NCI-H345 (cell line): ENCODE measurements at regions not wholly inside any gene's neighbourhood (a gene's known extent, or its start where the extent isn't known, plus 50 kb on each side); places are given as distances from the start of the nearest gene placed in this dataset.
"Not testable (repeated sequence)": the region's sequence is repeated elsewhere in the genome, so short reads cannot be mapped to it uniquely, and the experiment has no call there.

Experiments
- DNase-seq: peaks from one replicate; lab custom pipeline; 2025; lab: John Stamatoyannopoulos, UW

GRCh38 chr1:47522935-47523834, 85.3 kb downstream of the FOXD2 start:
- peak; percentile 43 for DNase-seq

- peak; percentile 66 for DNase-seq
Observed at GRCh38 chr1:47523835-47524215, 86.0 kb downstream of the FOXD2 start.

GRCh38 chr1:47524272-47524671, 86.4 kb downstream of the FOXD2 start:
- no peak for DNase-seq

- peak; percentile 28 for DNase-seq
Observed at GRCh38 chr1:47527653-47528272, 89.9 kb downstream of the FOXD2 start.

GRCh38 chr1:47529520-47530098, 91.8 kb downstream of the FOXD2 start:
- no peak for DNase-seq

GRCh38 chr1:47532921-47533792, 95.3 kb downstream of the FOXD2 start:
- peak; percentile 67 for DNase-seq

- peak; percentile 64 for DNase-seq
Observed at GRCh38 chr1:47533793-47534328, 96.0 kb downstream of the FOXD2 start.

GRCh38 chr1:47534436-47534835, 96.6 kb downstream of the FOXD2 start:
- DNase-seq = no peak

GRCh38 chr1:47536646-47537118, 98.8 kb downstream of the FOXD2 start:
- DNase-seq = no peak

GRCh38 chr1:47537268-47537667, 99.4 kb downstream of the FOXD2 start:
- DNase-seq = no peak

- no peak for DNase-seq
Observed at GRCh38 chr1:47537966-47538365, 100.1 kb downstream of the FOXD2 start.

- not testable (repeated sequence) for DNase-seq
Observed at GRCh38 chr1:47538530-47538929, 100.7 kb downstream of the FOXD2 start.

GRCh38 chr1:47541705-47542104, 103.9 kb downstream of the FOXD2 start:
- not testable (repeated sequence) for DNase-seq

- not testable (repeated sequence) for DNase-seq
Observed at GRCh38 chr1:47543089-47543488, 105.2 kb downstream of the FOXD2 start.

GRCh38 chr1:47545912-47546483, 108.2 kb downstream of the FOXD2 start:
- no peak for DNase-seq

- no peak for DNase-seq
Observed at GRCh38 chr1:47547753-47548573, 110.1 kb downstream of the FOXD2 start.

- no peak for DNase-seq
Observed at GRCh38 chr1:47548637-47549036, 110.8 kb downstream of the FOXD2 start.

GRCh38 chr1:47549532-47549931, 111.7 kb downstream of the FOXD2 start:
- DNase-seq = no peak

GRCh38 chr1:47550929-47551328, 113.1 kb downstream of the FOXD2 start:
- DNase-seq = no peak

GRCh38 chr1:47551971-47552528, 114.2 kb downstream of the FOXD2 start:
- no peak for DNase-seq
